ENCODE measurements at regions not wholly inside any gene's neighbourhood (a gene's known extent, or its start where the extent isn't known, plus 50 kb on each side); places are given as distances from the start of the nearest gene placed in this dataset.
"Not testable (repeated sequence)": the region's sequence is repeated elsewhere in the genome, so short reads cannot be mapped to it uniquely, and the experiment has no call there.

DNA sequence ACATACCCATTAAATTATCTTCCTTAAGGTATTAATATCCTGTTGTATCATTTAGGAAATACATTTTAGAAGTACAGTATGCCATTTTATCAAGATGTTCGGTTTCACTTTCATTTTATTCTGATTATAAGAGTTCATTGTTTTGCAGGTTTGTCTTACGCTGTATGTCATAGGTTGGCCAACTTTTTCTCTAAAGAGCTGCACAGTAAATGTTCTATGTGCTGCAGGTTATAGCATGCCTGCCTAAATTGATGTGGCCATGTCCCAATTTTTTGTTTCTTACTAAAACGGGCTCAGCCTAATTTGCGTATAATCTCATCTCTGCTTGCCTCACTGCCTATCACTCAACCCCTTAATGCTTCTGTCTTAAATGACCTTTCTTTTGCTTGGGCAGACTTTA is 126.4 kb downstream of the USP22 start:
- TF ChIP-seq AR (CRISPR knock-in tag; IDR thresholded peaks at IDR 0.05), result no peak
- TF ChIP-seq, protein P1, sequence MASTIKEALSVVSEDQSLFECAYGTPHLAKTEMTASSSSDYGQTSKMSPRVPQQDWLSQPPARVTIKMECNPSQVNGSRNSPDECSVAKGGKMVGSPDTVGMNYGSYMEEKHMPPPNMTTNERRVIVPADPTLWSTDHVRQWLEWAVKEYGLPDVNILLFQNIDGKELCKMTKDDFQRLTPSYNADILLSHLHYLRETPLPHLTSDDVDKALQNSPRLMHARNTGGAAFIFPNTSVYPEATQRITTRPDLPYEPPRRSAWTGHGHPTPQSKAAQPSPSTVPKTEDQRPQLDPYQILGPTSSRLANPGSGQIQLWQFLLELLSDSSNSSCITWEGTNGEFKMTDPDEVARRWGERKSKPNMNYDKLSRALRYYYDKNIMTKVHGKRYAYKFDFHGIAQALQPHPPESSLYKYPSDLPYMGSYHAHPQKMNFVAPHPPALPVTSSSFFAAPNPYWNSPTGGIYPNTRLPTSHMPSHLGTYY (CRISPR knock-in tag; IDR thresholded peaks at IDR 0.05), result no peak
- TF ChIP-seq ZNF425 (CRISPR knock-in tag; conservative IDR thresholded peaks at IDR 0.05), result no peak
- no peak for TF ChIP-seq MYBL2 (CRISPR knock-in tag; IDR thresholded peaks at IDR 0.05)
- no peak for TF ChIP-seq EMX1 (CRISPR knock-in tag; IDR thresholded peaks at IDR 0.05)
- TF ChIP-seq, protein P2, sequence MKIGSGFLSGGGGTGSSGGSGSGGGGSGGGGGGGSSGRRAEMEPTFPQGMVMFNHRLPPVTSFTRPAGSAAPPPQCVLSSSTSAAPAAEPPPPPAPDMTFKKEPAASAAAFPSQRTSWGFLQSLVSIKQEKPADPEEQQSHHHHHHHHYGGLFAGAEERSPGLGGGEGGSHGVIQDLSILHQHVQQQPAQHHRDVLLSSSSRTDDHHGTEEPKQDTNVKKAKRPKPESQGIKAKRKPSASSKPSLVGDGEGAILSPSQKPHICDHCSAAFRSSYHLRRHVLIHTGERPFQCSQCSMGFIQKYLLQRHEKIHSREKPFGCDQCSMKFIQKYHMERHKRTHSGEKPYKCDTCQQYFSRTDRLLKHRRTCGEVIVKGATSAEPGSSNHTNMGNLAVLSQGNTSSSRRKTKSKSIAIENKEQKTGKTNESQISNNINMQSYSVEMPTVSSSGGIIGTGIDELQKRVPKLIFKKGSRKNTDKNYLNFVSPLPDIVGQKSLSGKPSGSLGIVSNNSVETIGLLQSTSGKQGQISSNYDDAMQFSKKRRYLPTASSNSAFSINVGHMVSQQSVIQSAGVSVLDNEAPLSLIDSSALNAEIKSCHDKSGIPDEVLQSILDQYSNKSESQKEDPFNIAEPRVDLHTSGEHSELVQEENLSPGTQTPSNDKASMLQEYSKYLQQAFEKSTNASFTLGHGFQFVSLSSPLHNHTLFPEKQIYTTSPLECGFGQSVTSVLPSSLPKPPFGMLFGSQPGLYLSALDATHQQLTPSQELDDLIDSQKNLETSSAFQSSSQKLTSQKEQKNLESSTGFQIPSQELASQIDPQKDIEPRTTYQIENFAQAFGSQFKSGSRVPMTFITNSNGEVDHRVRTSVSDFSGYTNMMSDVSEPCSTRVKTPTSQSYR (CRISPR knock-in tag; IDR thresholded peaks at IDR 0.05), result no peak
- TF ChIP-seq CREM (CRISPR knock-in tag; IDR thresholded peaks at IDR 0.05), result no peak
- no peak for TF ChIP-seq HMGA2 (CRISPR knock-in tag; IDR thresholded peaks at IDR 0.05)
- TF ChIP-seq, protein P3, sequence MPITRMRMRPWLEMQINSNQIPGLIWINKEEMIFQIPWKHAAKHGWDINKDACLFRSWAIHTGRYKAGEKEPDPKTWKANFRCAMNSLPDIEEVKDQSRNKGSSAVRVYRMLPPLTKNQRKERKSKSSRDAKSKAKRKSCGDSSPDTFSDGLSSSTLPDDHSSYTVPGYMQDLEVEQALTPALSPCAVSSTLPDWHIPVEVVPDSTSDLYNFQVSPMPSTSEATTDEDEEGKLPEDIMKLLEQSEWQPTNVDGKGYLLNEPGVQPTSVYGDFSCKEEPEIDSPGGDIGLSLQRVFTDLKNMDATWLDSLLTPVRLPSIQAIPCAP (CRISPR knock-in tag; IDR thresholded peaks at IDR 0.05), result no peak
- no peak for TF ChIP-seq NR1H2 (CRISPR knock-in tag; IDR thresholded peaks at IDR 0.05)
- no peak for TF ChIP-seq ZNF671 (CRISPR knock-in tag; IDR thresholded peaks at IDR 0.05)
- no peak for TF ChIP-seq ZNF138 (CRISPR knock-in tag; conservative IDR thresholded peaks at IDR 0.05)
- TF ChIP-seq TEAD4 (CRISPR knock-in tag; IDR thresholded peaks at IDR 0.05), result no peak
- TF ChIP-seq NFYB (CRISPR knock-in tag; conservative IDR thresholded peaks at IDR 0.05; ENCODE audit: low read depth), result no peak
- TF ChIP-seq TEAD1 (CRISPR knock-in tag; IDR thresholded peaks at IDR 0.05), result no peak
- no peak for TF ChIP-seq ATF3 (CRISPR knock-in tag; conservative IDR thresholded peaks at IDR 0.05)
- ATAC-seq (no peak), DNase-seq (ENCODE audit: low spot score) (no peak)
- Mint-ChIP-seq H3K27me3 (ENCODE audit: low read depth) (no peaks in the 10 kb centered on the region), H3K27ac (no peak overlapping the region), H3K4me1 (peaks cover 7% of the 10 kb centered on the region), H3K4me3 (no peak overlapping the region), H3K9me3 (peaks cover 17% of the 10 kb centered on the region), H3K36me3 (peaks cover 16% of the 10 kb centered on the region)
- ChIA-PET CTCF (no interaction called here), POLR2A (no interaction called here)

- H3K27ac Mint-ChIP-seq; POLR2A ChIA-PET; DNase-seq (ENCODE audit: low spot score); H3K4me1 Mint-ChIP-seq; H3K27me3 Mint-ChIP-seq (ENCODE audit: low read depth); ATAC-seq; H3K4me3 Mint-ChIP-seq; CTCF ChIA-PET: not testable (repeated sequence)
- Mint-ChIP-seq H3K9me3 (peaks cover 17% of the 10 kb centered on the region), H3K36me3 (peaks cover 16% of the 10 kb centered on the region)
Observed at GRCh38 chr17:20917610-20918306, 125.1 kb downstream of the USP22 start.
